Fibroblast of skin of scalp (primary cell): ENCODE measurements at regions not wholly inside any gene's neighbourhood (a gene's known extent, or its start where the extent isn't known, plus 50 kb on each side); places are given as distances from the start of the nearest gene placed in this dataset.

ENCODE experiments used
- DNase-seq: peaks from one replicate; pipeline ENCODE4 v3.0.0-alpha.2; 2013

- DNase-seq, result peak; percentile 43
These were observed 1005.9 kb upstream of the PABPC4L start for GRCh38 chr4:135207531-135207930.

GRCh38 chr4:135204311-135204710 is 1002.7 kb upstream of the PABPC4L start:
- no peak for DNase-seq

GRCh38 chr4:135201081-135201480 is 999.5 kb upstream of the PABPC4L start:
- DNase-seq, result peak; percentile 85

- no peak for DNase-seq
These were observed 996.1 kb upstream of the PABPC4L start for GRCh38 chr4:135197641-135198040.

- DNase-seq, result no peak
These were observed 992.9 kb upstream of the PABPC4L start for GRCh38 chr4:135194477-135194876.

GRCh38 chr4:135192751-135193535 is 991.4 kb upstream of the PABPC4L start:
- DNase-seq, result peak; percentile 92

GRCh38 chr4:135191596-135191995 is 990.0 kb upstream of the PABPC4L start:
- peak; percentile 65 for DNase-seq

- no peak for DNase-seq
These were observed 984.4 kb upstream of the PABPC4L start for GRCh38 chr4:135186002-135186401.

- DNase-seq, result no peak
These were observed 983.7 kb upstream of the PABPC4L start for GRCh38 chr4:135185256-135185655.

GRCh38 chr4:135184715-135185114 is 983.1 kb upstream of the PABPC4L start:
- DNase-seq, result no peak

GRCh38 chr4:135177321-135177720 is 975.7 kb upstream of the PABPC4L start:
- DNase-seq, result peak; percentile 79

- DNase-seq, result no peak
These were observed 965.1 kb upstream of the PABPC4L start for GRCh38 chr4:135166661-135167060.

- no peak for DNase-seq
These were observed 963.0 kb upstream of the PABPC4L start for GRCh38 chr4:135164601-135165000.

GRCh38 chr4:135144498-135144897 is 942.9 kb upstream of the PABPC4L start:
- no peak for DNase-seq

- no peak for DNase-seq
These were observed 922.6 kb upstream of the PABPC4L start for GRCh38 chr4:135124196-135124595.

- DNase-seq, result peak; percentile 53
These were observed 922.0 kb upstream of the PABPC4L start for GRCh38 chr4:135123632-135124031.

GRCh38 chr4:135122457-135122856 is 920.9 kb upstream of the PABPC4L start:
- no peak for DNase-seq

- peak; percentile 51 for DNase-seq
These were observed 918.6 kb upstream of the PABPC4L start for GRCh38 chr4:135120195-135120594.

GRCh38 chr4:135114079-135114478 is 912.5 kb upstream of the PABPC4L start:
- DNase-seq, result no peak

GRCh38 chr4:135098061-135098460 is 896.5 kb upstream of the PABPC4L start:
- no peak for DNase-seq

- no peak for DNase-seq
These were observed 871.8 kb upstream of the PABPC4L start for GRCh38 chr4:135073389-135073788.

- DNase-seq, result no peak
These were observed 871.0 kb upstream of the PABPC4L start for GRCh38 chr4:135072553-135072952.

- no peak for DNase-seq
These were observed 863.8 kb upstream of the PABPC4L start for GRCh38 chr4:135065366-135065765.

- no peak for DNase-seq
These were observed 848.6 kb upstream of the PABPC4L start for GRCh38 chr4:135050086-135050717.
